ENCODE measurements at regions not wholly inside any gene's neighbourhood (a gene's known extent, or its start where the extent isn't known, plus 50 kb on each side); places are given as distances from the start of the nearest gene placed in this dataset.

DNA sequence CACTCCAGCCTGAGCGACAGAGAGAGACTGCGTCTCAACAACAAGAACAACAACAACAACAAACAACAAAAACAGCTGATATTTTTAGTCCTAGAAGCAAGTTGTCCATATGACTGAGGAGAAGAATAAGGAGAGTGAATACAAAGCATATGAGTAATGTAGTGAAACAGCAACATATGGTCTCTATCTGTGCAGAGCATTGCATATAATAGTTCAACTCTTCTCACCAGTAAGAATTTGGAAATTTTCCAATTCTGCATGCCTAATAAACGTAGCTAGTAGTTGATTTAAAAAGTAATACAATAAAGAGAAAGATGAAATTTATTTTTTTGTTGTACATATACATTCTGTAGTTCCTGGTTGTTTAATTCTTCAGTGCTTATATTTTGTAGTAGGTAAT, 129.7 kb upstream of the FAM83B start:
- Histone ChIP-seq H3K27ac (no peak overlapping the region), H3K27me3 (no peaks in the 10 kb centered on the region), H3K9me3 (no peaks in the 10 kb centered on the region), H3K36me3 (no peaks in the 10 kb centered on the region), H3K4me1 (peaks cover 0 to 11% (median 0%) of the 10 kb centered on the region in 4 donors), H3K4me3 (no peak overlapping the region)
- TF ChIP-seq POLR2A (IDR thresholded peaks at IDR 0.05) (no peak), EP300 (IDR thresholded peaks at IDR 0.05) (no peak)
- TF ChIP-seq, protein P1, sequence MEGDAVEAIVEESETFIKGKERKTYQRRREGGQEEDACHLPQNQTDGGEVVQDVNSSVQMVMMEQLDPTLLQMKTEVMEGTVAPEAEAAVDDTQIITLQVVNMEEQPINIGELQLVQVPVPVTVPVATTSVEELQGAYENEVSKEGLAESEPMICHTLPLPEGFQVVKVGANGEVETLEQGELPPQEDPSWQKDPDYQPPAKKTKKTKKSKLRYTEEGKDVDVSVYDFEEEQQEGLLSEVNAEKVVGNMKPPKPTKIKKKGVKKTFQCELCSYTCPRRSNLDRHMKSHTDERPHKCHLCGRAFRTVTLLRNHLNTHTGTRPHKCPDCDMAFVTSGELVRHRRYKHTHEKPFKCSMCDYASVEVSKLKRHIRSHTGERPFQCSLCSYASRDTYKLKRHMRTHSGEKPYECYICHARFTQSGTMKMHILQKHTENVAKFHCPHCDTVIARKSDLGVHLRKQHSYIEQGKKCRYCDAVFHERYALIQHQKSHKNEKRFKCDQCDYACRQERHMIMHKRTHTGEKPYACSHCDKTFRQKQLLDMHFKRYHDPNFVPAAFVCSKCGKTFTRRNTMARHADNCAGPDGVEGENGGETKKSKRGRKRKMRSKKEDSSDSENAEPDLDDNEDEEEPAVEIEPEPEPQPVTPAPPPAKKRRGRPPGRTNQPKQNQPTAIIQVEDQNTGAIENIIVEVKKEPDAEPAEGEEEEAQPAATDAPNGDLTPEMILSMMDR (IDR thresholded peaks at IDR 0.05), result no peak
- WGBS, 2 donors, result 58% methylated on average over 3 of the region's 3 CpGs
- no peak for DNase-seq (ENCODE audit: low spot score in 2 of 2)

DNA sequence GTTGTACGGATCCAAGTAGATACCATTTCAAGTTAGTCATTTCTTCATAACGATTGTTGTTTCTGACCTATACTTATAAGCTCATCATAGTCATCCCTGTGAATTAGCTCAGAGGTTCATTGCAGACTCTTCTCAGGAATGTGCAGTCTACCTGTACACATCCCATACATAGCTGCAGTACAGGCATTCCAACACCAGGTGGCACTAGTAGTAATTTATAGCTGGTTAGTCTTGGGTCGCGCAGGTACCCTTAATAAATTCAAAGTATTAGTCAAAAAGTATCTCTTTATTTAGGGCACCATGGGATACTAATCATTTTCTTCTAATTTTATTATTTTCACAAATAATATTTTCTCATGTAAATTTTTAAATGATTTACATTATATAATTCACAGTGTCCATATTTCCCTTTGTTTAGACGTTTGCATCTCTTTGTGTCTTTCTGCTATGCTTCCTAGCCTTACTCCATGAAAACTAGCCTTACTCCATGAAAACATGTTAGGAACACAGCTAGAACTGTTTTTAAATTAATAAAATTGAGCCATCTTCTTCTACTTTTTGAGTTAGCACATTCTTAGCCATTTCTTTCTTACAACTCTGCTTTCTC, 128.6 kb upstream of the FAM83B start:
- H3K4me1 ChIP-seq, result peaks cover 0 to 11% (median 0%) of the 10 kb centered on the region in 4 donors
- no peak overlapping the region for H3K4me3 ChIP-seq
- 52 to 55% methylated on average over 5 of the region's 5 CpGs for WGBS, 2 donors
- TF ChIP-seq, protein P1 (IDR thresholded peaks at IDR 0.05), result peak; percentile 56 to 81 (median 64)
- TF ChIP-seq POLR2A (IDR thresholded peaks at IDR 0.05), result no peak
- H3K27ac ChIP-seq, result peak overlapping the region in 1 of 4 donors; percentile 13
- no peaks in the 10 kb centered on the region for H3K36me3 ChIP-seq
- no peaks in the 10 kb centered on the region for H3K27me3 ChIP-seq
- DNase-seq (ENCODE audit: low spot score in 2 of 2), result peak; percentile 60 to 83
- H3K9me3 ChIP-seq, result no peaks in the 10 kb centered on the region

DNA sequence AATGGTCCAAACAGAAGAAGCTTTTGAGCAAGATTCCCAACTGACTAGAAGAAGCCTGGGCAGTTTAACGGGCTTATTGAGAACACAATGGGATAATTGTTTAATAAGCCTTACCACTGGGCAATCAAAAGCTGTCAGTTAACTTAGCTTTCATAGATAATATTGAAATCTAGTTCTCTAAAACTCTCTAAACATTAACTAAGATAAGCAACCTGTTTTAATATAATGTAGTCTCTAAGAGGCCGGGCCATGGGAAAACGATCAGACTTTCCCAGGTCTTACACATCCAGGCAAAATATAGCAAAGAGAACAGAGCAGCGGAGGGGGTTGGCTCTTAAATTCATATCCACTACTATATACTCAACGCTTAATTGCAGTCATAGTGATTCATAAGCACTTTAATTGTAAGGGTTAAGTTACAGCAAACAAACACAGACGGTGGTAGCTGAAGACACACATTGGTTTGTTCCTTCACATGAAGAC, 128.0 kb upstream of the FAM83B start:
- WGBS, 2 donors, result 51 to 53% methylated on average over 6 of the region's 6 CpGs
- no peak overlapping the region for H3K4me3 ChIP-seq
- H3K9me3 ChIP-seq, result no peaks in the 10 kb centered on the region
- H3K4me1 ChIP-seq, result peaks cover 0 to 11% (median 0%) of the 10 kb centered on the region in 4 donors
- peak overlapping the region in 1 of 4 donors; percentile 13 for H3K27ac ChIP-seq
- TF ChIP-seq, protein P1 (IDR thresholded peaks at IDR 0.05), result no peak
- TF ChIP-seq POLR2A (IDR thresholded peaks at IDR 0.05), result no peak
- TF ChIP-seq EP300 (IDR thresholded peaks at IDR 0.05), result no peak
- H3K27me3 ChIP-seq, result no peaks in the 10 kb centered on the region
- DNase-seq (ENCODE audit: low spot score in 2 of 2), result no peak
- H3K36me3 ChIP-seq, result no peaks in the 10 kb centered on the region

DNA sequence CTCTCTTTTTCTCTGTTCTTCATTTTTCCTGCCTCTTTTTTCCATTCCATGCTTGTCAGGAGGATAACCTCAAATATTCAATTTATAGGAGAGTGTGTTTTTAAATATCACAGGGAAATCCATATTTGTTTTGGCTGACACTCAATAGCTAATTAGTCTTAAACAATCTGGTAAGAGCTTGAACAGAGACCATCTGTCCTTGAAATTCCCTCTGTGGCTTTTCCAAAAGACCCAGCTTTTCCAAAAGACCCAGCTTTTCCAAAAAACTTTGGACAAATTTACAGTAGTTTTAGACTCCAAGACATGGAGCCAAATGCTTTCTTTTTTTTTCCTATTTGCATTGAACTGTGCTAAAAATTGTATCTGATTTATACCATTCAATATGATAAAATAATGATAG, 127.4 kb upstream of the FAM83B start:
- no peak for DNase-seq (ENCODE audit: low spot score in 2 of 2)
- Histone ChIP-seq H3K27ac (peak overlapping the region in 1 of 4 donors; percentile 6), H3K36me3 (no peaks in the 10 kb centered on the region), H3K9me3 (no peaks in the 10 kb centered on the region), H3K27me3 (no peaks in the 10 kb centered on the region), H3K4me1 (peaks cover 0 to 11% (median 0%) of the 10 kb centered on the region in 4 donors), H3K4me3 (no peak overlapping the region)
- TF ChIP-seq EP300 (IDR thresholded peaks at IDR 0.05), result no peak
- TF ChIP-seq, protein P1 (IDR thresholded peaks at IDR 0.05), result no peak
- TF ChIP-seq POLR2A (IDR thresholded peaks at IDR 0.05), result no peak

DNA sequence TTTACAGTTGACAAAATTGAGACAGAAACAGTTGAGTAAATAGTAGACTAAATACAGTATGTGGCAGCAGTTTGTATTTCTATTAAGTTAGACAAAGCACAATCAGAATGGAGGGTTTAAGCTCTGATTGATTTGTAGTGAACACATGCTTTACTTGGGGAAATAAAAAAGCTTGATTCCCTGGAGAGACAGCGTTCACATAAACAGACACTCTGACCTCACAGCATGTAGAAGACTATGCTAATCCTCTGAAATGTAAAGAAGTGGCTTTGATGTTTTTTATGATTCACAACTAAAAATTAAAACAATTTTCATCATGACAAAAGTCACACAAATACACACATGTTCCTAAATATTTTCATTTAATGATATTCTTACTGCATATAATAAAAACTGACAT, 126.9 kb upstream of the FAM83B start:
- TF ChIP-seq, protein P1 (IDR thresholded peaks at IDR 0.05), result no peak
- no peak for TF ChIP-seq EP300 (IDR thresholded peaks at IDR 0.05)
- no peak for TF ChIP-seq POLR2A (IDR thresholded peaks at IDR 0.05)
- H3K4me1 ChIP-seq, result peaks cover 0 to 11% (median 0%) of the 10 kb centered on the region in 4 donors
- no peaks in the 10 kb centered on the region for H3K36me3 ChIP-seq
- no peaks in the 10 kb centered on the region for H3K9me3 ChIP-seq
- H3K4me3 ChIP-seq, result no peak overlapping the region
- no peak overlapping the region for H3K27ac ChIP-seq
- WGBS, 2 donors, result 0% methylated on average over 1 of the region's 1 CpG
- DNase-seq (ENCODE audit: low spot score in 2 of 2), result no peak
- no peaks in the 10 kb centered on the region for H3K27me3 ChIP-seq

All from tibial nerve (tissue), 4 donors.